HT-29 (cell line): ENCODE measurements at regions not wholly inside any gene's neighbourhood (a gene's known extent, or its start where the extent isn't known, plus 50 kb on each side); places are given as distances from the start of the nearest gene placed in this dataset.

ENCODE experiments used
- DNase-seq: peaks from one replicate; pipeline ENCODE4 v3.0.0-alpha.2; 2015; ENCODE audit warnings: low spot score

DNA sequence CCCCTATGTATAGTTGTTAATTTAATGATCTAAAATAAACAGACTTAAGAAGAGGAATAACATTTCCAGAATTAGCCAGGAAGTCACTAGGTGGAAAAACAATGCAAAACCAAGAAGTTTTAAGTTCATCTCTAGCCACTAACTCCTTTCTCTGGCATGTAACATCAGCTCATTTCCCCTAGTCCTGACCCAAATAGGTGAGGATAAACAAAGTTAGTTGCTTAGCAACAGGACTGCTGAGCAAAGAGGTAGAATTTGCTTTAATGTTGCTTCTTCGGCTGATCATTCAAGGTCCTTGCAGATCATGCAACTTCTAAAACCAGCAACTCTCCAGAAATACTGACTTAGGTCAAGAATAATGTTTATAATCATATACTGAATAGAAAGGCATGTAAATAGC lies 675.8 kb downstream of the CETN3 start:
- DNase-seq = no peak

DNA sequence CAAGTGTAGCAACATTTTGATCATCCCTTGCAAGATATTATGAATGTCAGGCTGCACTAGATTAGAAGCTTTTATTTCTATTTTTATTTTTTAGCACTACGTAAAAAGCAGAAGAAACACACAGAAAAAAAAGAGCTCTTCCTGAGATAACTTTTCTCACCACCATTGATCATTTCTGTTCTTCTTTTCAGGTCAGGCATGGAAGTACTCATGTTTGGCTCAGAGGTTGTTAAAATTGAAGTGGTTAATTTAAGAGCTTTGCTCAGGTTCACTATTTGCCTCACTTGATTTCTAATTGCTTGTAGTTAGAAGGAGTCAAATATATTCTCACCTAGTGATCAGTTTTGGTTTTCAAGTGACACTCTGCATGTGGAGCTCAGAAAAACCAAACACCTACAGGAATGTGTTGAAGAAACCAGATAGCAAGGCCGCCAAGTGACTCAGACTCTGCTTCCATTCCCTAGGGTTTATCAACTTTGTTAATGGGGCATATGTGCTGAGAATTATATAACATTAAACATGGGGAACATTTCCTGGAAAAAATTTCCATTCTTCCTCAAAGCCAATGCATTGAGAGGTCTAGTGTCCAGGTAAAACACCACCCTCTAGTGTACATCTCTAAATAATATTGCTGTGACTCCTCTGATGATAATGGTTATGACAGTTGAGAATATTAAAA lies 679.8 kb downstream of the CETN3 start:
- DNase-seq = peak; percentile 62

DNA sequence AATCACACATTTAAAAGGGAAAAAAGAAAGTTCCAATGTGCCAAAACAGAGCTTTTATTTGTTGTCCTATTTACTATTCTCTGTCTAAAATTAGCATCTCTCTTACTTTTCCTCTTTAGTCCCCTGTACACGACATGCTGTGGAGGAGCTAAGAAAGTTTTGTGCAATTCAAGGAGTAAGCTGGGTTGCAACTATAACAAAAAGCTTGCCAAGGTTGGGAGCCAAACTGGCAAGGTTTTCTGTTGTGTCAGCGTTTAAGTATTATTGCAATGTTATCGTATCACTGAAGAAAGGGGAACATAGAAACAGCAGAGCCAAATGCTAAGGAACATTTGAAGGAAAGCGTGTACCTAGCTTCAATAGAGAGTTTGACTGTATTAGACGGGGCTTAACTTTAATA lies 680.8 kb downstream of the CETN3 start:
- no peak for DNase-seq

DNA sequence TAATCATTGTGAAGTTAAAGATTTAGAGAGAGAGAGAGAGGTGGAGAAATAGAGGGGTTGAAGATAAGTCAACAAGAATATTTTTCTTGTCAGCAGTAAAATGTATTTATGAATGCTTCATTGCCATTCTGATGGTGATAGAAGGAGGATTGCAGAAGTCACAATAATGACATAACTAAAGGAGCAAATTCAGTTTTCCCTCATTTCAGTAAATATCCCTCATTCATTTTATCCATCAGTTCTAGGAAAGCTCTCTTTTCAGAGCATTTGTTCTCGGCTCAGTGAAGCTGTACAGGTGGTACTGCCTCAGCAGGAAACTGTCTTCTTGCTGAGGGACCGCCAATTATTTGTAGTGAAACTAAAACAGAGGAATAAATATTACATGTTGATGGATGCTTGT lies 681.4 kb downstream of the CETN3 start:
- DNase-seq = no peak

DNA sequence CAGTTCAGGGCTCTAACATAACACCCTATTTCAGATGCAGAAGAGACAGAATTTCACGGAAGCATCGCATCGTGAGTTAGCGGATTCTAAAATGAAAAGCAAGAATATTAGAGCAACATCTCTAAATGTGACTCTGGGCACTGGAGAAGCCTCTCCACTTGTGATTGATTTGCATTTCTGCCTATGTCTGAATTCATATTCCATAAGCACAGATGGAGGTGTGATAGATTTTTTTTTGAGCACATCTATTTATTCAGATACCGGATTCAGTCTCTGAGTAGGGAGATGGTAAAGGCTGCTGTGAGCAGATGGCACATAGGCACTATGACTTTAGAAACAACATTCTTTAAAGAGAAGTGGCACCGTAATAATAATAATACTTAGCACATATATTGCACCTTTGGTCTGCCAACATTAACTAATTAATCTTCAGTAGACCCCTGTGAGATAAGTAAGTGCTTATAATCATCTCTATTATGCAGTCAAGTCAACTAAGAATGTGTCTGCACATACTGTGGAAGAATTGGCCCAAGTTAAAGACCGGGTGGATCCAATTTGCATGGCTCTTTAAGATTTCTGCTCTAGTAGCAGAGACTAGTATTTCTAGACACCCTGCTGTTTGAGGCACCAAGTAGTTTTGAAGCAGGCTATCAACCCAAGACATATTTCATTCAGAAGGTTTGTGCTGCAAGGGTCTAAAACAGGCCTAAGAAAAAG lies 685.0 kb downstream of the CETN3 start:
- no peak for DNase-seq

DNA sequence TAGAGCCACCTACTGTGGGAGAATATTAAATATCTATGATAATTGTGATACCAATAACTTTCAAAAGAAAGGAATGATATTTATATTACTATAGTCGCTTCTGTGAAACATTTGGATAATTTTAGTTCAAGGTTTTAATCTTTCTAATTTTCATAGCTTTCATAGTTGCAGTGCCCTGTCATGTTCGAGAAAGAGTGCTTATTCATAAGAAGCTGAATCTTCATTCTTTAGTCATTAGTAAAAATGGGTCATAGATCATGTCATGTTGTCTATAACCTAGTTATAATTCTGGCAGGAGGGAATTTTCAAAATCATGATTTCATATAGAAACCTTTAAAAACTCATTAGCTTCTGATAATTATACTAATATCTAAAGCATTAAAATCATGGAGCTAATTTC lies 685.6 kb downstream of the CETN3 start:
- DNase-seq = no peak

DNA sequence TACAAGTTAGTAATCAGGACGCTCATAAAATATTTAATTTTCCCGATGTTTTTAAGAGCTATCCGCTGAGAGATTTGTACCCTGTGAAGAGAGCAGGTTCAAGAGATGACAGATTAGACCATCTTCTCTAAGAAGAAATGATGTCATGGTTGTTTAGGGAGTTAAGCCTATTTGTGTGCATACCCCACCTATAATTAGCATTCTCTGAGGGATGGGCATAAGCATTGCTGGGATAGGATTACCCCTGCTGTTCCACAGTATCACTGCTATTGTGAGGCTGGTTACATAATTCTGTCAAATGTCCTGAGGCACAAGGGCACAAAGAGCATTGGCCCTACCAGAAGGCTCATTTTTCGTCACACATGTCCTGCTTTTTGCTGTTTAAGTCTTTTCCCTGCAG lies 687.0 kb downstream of the CETN3 start:
- DNase-seq = no peak

DNA sequence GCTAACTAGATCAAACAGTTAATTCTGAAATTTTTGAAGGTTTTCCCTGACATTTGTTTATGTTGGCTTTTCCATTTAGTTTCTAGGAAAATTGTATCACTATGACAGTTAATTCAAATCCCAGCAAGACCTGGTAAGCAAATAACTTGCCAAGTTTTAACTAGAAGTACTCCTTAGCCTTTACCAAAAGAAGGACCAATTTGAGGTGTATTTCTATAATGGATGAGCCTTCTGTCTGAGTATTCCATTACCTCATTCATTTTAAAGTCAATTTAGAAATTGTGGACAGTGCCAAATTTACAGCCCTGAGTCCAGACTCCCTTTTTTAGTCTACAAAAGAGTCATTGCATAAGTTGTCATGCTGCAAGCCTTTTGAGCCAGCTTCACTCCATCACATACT lies 687.6 kb downstream of the CETN3 start:
- DNase-seq = no peak

DNA sequence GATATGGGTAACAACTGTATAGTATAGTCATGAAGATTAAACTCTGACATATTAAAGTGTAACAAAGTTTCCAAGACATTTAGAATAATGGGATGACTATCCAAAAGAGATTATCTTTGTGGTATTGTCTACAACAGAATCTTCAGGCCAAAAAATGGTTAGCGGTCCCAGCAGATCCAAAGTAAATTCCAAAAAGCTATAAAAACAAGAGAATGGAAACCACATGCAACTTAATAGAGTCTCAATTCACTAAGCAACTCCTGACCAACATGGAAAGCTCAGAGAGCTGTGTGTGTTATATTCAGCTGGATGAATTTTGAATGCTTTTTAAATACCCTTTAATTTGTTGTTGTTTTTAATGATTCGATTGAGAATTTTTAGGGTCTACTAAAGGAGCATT lies 688.2 kb downstream of the CETN3 start:
- DNase-seq = no peak

DNA sequence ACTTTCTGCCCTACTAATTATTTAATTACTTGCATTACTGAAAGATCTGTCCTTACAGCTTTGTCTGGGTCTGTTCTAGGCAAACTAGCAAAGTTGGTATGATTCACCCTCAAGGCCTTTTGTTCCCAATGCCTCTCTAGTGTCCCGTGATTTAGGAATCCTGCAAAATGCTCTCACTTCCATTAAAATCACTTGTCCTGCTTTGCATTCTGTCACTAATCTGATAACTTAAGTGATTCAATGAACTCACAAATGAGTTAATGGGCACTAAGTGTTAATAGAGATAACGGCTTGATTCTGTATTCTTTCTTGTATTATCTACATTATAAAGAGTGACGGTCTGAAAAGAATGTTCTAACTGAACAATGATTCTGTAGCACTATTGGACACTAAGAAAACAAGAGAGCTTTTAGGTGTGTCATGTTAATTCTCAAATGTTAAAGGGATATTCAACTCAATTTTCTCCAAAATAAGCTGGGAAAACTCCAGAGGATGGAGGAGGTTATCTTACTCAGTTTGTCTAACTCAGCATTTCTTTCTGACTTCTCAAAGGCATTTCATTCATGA lies 697.3 kb downstream of the CETN3 start:
- DNase-seq = no peak

DNA sequence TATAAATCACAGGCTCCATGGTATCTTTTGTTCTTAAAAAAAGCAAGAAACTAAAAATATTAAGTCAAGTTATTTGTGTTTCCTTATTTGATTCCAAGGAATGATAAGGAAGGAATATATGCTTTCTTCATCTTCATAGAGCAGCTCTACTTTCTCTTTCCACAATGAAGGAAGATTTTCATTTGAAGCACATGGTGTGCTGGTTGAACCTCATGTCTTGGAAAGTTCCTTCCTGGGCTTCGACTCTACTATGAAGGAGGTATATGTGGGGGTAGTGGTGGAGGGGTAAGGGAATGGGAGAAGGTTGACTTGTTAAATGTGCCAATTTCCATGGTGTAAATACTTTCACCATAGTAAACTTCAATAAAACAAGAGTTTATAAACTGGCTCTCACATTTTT lies 698.0 kb downstream of the CETN3 start:
- DNase-seq = no peak

DNA sequence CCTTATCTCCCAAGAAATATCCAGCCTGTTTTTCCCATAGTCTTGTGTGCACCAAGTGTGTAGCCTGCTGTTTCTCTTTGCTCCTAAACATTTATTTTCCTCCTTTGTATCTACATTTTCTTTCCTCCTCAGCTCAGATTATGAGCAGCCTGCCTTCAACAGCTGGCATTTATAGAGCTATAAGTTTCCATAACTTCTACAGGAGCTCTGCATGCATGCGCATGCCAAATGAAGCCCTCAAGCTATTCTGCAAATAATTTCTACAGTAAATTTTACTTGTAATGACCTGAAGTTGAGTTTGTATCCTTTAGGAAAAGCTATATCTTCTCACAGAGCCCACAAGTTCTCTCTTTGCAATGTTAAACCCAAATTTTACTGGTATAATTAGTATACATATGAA lies 699.5 kb downstream of the CETN3 start:
- no peak for DNase-seq

DNA sequence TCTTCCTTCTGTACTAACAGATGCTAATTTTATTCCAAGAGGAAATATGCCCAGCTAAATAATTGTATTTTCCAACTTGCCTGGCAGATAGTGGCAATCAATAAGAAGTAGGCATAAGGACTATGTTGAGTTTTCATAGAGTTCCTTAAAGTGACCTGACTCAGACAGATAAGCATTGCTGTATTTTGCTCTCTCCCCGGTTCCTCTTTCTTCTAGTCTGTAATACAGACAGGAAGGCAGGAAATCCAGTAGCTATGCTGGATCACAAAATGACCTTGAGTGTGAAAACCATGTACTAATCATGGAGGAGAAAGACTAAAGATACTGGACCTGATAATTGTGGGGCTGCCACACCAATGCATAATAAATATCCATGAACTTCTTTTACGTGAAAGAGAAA lies 701.7 kb downstream of the CETN3 start:
- no peak for DNase-seq

DNA sequence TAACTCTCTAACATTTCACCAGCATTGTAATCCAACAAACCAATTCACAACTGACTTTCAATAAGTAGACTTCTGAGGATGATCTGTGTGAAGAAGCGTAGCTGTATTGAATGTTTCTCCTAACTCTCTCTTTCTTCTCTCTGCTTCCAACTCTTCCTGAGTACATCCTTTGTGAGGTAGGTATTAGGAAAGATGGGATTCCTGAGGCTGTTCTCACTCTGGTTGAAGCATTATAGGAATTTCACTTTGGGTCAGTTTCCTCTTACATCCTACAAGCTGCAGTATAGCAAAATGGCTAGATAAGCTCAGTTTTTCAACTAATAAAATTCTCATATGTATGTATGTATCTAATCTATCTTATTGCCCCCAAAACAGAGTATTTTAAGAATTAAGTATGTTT lies 702.8 kb downstream of the CETN3 start:
- no peak for DNase-seq

DNA sequence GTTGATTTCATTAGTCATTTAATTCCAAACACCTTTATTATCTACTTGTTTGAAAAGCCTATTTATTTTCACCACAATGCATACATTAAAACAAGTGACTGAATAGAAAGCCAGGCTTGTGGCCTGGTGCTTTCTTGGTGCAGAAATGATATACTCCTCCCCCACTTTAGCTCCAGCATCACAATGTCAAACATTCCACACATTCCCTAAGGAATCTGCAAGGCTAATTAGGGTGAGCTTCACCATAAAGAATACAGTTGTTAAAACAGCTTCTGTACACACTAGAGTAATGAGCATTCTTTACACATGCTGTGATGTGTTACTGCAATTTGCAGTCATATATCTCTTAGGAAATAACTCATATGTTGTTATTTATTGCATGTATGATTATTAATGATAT lies 705.7 kb downstream of the CETN3 start:
- DNase-seq = no peak

DNA sequence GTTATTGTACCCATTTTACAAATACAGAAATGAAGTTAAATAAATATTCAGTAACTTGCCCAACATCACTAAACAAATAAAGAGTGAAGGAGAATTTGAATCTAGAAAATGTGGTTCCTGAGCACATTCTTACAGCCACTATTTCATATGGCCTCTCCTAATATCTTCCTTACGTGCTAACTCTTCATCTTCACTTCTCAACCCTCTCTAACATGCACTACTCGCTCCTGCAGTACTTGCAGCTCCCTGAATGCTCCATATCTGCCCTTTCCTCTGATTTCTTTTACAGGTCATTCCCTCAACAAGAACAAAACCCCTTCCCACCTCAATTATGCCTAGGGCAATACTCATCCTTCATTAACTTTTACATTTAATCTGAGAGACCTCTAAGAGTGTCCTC lies 711.5 kb downstream of the CETN3 start:
- no peak for DNase-seq

DNA sequence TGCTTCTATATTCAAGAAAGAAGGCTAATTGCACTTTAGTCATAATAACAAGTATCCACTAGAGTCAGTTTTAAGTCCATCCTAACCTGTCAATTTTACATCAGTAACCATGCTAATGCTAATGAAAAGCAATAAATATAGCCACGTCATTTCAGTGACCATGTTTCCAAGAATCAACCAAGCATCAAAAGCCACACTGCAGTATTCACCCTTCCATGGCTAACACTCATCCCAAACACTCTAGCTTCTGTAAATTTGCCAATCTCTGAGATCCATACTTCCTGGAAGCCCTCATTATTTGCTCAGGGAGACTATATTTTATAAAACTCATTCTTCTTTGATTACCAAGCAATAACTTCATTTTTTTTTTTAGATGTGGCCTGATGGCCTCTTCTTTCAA lies 712.0 kb downstream of the CETN3 start:
- DNase-seq = no peak

DNA sequence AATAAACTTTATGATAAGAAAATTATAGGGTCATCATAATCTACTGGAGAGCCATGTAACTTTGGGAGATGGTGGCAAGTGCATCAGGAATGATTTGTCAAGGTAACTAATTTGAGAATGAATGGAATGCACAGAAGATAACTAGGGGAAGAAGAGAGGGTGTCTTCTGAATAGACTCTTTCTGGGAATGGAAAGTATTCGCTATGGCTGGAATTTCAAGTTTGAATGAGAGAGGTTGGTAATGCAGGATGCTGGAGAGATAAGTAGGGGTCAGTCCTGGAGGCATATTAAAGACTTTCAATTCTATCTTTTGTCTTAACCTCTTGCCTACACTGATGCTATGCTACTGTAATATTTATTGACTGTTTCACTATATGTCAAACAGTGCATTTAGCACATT lies 714.2 kb downstream of the CETN3 start:
- DNase-seq = no peak

DNA sequence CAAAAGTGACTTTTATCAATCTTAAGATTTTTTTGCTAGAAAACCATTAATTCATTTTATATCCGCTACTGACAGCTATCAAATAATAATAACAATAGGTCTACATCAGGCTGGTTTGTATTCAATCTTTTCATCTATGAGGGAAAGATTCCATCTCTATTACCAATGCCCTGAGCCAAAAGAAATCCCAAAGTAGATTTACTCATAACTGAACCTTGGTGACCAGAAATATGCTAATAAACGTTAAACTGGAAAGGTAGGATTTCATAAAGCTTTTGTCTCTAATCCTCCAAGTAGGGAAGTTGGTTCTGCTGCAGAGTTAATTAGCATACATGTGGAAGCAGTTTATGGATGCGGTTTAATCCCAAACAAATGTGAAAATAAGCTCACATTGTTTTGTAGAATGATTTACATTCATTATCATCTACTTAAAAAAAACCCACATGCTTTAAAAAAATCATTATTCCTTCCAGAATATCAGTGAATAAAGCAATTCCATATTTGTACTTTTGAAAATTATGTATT lies 715.5 kb downstream of the CETN3 start:
- DNase-seq = no peak

DNA sequence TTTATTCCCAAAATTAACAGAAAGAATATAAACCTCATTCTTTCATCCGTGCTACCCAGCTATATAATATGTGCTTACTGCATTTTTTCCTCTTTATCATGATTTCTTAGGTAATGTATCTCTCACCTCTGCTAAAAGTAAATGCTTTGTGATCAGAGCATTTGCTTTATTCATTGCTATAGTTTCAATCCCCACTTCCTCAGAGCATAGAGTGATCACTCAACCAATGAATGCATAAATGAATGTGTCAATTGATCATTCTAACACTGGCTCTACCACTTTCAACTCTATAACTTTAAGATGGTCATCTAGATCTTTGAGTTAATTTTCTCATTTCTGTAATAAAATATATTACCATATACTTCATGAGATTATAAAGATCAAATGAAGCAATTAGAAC lies 719.2 kb downstream of the CETN3 start:
- DNase-seq = no peak

DNA sequence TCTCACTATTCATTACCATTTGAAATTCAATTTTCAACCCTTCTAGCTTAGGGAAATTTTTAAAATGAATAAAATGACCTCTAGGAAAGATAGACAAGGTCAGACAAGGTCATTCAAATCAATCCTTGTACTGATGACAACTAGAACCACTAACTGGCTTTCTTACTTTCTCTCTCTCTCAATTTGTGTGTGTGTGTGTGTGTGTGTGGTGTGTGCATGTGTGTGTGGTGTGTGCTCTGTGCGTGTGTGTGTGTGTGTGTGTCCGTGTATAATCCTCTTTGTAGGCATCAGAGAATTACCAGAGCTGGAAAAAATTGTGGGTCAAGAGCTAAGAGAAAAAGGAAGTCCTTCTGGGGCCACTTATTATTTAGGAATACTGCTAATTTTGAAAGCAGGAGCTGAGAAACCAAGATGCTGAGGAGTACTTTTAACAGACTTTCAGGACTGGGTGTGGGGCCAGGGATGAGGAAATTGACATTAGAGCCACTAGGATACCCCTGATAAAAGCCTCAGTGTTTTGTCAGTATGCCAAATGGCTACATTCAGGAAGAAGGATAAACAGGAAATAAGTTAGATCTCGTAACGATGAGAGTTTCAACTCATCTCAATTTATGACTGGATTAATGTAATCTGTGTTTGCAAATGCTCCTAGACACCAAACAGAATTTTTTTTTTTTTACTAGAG lies 723.3 kb downstream of the CETN3 start:
- DNase-seq = no peak

DNA sequence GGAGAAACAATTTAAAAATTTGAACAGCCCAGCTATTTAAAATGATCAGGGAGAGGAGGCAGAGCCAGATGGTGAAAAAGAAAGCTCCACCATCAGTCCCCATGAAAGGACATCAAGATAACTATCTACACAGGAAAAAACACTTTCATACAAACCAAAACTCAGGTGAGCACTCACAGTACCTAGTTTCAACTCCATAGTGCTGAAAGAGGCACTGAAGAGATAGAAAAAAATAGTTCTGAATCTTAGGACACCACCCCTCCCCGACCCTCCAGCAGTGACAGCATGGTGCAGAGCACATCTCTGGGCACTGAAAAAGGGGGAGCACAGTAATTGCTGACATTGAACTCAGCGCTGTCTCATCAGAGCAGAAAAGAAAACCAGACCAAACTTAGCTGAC lies 732.9 kb downstream of the CETN3 start:
- no peak for DNase-seq

DNA sequence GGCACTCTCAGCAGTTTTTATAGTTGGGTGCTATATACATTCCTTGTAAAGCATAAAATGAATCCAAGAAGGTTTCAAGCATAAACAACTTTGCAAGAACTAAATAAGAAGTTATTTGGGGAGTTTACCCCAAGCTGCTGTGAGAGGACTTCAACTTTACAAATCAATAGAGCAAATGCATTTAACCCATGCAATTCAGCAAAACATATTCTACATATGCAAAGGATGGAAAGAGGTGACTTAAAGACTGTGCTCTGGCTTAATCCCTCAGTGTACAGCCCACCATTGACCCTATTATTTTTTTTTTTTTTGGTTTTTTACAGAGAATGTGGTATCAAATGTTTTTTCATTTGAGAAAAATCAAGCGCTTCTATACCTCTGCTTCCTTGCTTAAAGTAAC lies 736.5 kb downstream of the CETN3 start:
- no peak for DNase-seq
